ENCODE measurements at regions not wholly inside any gene's neighbourhood (a gene's known extent, or its start where the extent isn't known, plus 50 kb on each side); places are given as distances from the start of the nearest gene placed in this dataset.
"Not testable (repeated sequence)": the region's sequence is repeated elsewhere in the genome, so short reads cannot be mapped to it uniquely, and the experiment has no call there.

- BruUV-seq (replicated peaks) = no TSS peak
- Histone ChIP-seq H3K36me3 (ENCODE audit: control insufficient read depth, insufficient read depth, low read length) (no peaks in the 10 kb centered on the region), H3K4me1 (ENCODE audit: control insufficient read depth, insufficient read depth, low read length) (no peaks in the 10 kb centered on the region), H3K9me3 (ENCODE audit: control insufficient read depth, insufficient read depth, low read depth, low read length) (no peaks in the 10 kb centered on the region), H3K27ac (ENCODE audit: low read length) (no peak overlapping the region), H3K27me3 (ENCODE audit: control insufficient read depth, insufficient read depth, low read length) (no peaks in the 10 kb centered on the region), H3K4me3 (ENCODE audit: low read depth in 2 of 2, low read length in 2 of 2) (no peak overlapping the region)
- ATAC-seq (no peak), DNase-seq (ENCODE audit: low read depth, low spot score) (no peak)
- POLR2A ChIA-PET = no interaction called here
- CTCF ChIA-PET = no interaction called here
- in situ Hi-C loops (cut with HindIII; ENCODE audit: low pct_unique_long_range_greater_than_20kb, low sequenced_read_pairs) = no loop called here
- intact Hi-C loops (cut with micrococcal nuclease; ENCODE audit: unreplicated experiment) = no loop called here
- TF ChIP-seq, protein P1, sequence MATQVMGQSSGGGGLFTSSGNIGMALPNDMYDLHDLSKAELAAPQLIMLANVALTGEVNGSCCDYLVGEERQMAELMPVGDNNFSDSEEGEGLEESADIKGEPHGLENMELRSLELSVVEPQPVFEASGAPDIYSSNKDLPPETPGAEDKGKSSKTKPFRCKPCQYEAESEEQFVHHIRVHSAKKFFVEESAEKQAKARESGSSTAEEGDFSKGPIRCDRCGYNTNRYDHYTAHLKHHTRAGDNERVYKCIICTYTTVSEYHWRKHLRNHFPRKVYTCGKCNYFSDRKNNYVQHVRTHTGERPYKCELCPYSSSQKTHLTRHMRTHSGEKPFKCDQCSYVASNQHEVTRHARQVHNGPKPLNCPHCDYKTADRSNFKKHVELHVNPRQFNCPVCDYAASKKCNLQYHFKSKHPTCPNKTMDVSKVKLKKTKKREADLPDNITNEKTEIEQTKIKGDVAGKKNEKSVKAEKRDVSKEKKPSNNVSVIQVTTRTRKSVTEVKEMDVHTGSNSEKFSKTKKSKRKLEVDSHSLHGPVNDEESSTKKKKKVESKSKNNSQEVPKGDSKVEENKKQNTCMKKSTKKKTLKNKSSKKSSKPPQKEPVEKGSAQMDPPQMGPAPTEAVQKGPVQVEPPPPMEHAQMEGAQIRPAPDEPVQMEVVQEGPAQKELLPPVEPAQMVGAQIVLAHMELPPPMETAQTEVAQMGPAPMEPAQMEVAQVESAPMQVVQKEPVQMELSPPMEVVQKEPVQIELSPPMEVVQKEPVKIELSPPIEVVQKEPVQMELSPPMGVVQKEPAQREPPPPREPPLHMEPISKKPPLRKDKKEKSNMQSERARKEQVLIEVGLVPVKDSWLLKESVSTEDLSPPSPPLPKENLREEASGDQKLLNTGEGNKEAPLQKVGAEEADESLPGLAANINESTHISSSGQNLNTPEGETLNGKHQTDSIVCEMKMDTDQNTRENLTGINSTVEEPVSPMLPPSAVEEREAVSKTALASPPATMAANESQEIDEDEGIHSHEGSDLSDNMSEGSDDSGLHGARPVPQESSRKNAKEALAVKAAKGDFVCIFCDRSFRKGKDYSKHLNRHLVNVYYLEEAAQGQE (IDR thresholded peaks at IDR 0.05; ENCODE audit: insufficient read depth in 1 of 2, low read depth in 2 of 2, low read length in 1 of 2) = no peak
- TF ChIP-seq CTCF (IDR thresholded peaks at IDR 0.05) (no peak), TCF7L2 (IDR thresholded peaks at IDR 0.05; ENCODE audit: low read depth, low read length) (no peak), SIN3A (IDR thresholded peaks at IDR 0.05; ENCODE audit: borderline replicate concordance, insufficient read depth, low read depth, low read length) (no peak), POLR2AphosphoS5 (IDR thresholded peaks at IDR 0.05; ENCODE audit: low read depth, low read length) (no peak)
These were observed 463.7 kb upstream of the FSIP2 start for GRCh38 chr2:185274718-185275484.

DNA sequence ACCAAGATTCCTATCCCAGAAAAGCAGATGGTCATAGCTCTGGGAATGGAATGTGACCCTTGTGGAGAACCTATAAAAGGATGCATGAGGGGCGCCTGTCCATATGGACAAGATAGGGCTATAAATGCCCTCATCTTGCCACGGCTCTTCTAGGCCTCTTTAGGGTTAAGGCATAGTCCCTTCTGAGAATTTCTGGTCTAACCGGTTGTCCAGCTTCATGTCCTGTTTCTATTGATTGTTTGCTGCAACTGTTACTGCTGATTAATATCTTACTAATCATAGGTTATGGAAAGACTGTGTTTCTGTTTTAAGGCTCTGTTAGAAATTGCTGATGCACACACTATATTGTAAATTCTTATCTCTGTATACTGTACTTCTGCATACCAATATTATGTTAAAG lies 462.6 kb upstream of the FSIP2 start:
- H3K4me1 ChIP-seq (ENCODE audit: control insufficient read depth, insufficient read depth, low read length); H3K4me3 ChIP-seq (ENCODE audit: low read depth in 2 of 2, low read length in 2 of 2); CTCF ChIA-PET; H3K27me3 ChIP-seq (ENCODE audit: control insufficient read depth, insufficient read depth, low read length); H3K36me3 ChIP-seq (ENCODE audit: control insufficient read depth, insufficient read depth, low read length); intact Hi-C loops (cut with micrococcal nuclease; ENCODE audit: unreplicated experiment); POLR2A ChIA-PET; in situ Hi-C loops (cut with HindIII; ENCODE audit: low pct_unique_long_range_greater_than_20kb, low sequenced_read_pairs); DNase-seq (ENCODE audit: low read depth, low spot score); H3K9me3 ChIP-seq (ENCODE audit: control insufficient read depth, insufficient read depth, low read depth, low read length); BruUV-seq (replicated peaks); H3K27ac ChIP-seq (ENCODE audit: low read length); ATAC-seq: not testable (repeated sequence)

- CTCF ChIA-PET = no interaction called here
- in situ Hi-C loops (cut with HindIII; ENCODE audit: low pct_unique_long_range_greater_than_20kb, low sequenced_read_pairs) = no loop called here
- POLR2A ChIA-PET = no interaction called here
These were observed 459.8 kb upstream of the FSIP2 start for GRCh38 chr2:185278761-185279160.

More at GRCh38 chr2:185278761-185279160, 459.8 kb upstream of the FSIP2 start:
- Histone ChIP-seq H3K27ac (ENCODE audit: low read length) (no peak overlapping the region), H3K4me3 (ENCODE audit: low read depth in 2 of 2, low read length in 2 of 2) (no peak overlapping the region), H3K9me3 (ENCODE audit: control insufficient read depth, insufficient read depth, low read depth, low read length) (no peaks in the 10 kb centered on the region), H3K27me3 (ENCODE audit: control insufficient read depth, insufficient read depth, low read length) (no peaks in the 10 kb centered on the region), H3K4me1 (ENCODE audit: control insufficient read depth, insufficient read depth, low read length) (no peaks in the 10 kb centered on the region), H3K36me3 (ENCODE audit: control insufficient read depth, insufficient read depth, low read length) (no peaks in the 10 kb centered on the region)
- TF ChIP-seq TCF7L2 (IDR thresholded peaks at IDR 0.05; ENCODE audit: low read depth, low read length) = no peak
- no peak for TF ChIP-seq SIN3A (IDR thresholded peaks at IDR 0.05; ENCODE audit: borderline replicate concordance, insufficient read depth, low read depth, low read length)
- no peak for TF ChIP-seq CTCF (IDR thresholded peaks at IDR 0.05)
- no peak for TF ChIP-seq POLR2AphosphoS5 (IDR thresholded peaks at IDR 0.05; ENCODE audit: low read depth, low read length)
- TF ChIP-seq, protein P1 (IDR thresholded peaks at IDR 0.05; ENCODE audit: insufficient read depth in 1 of 2, low read depth in 2 of 2, low read length in 1 of 2) = no peak
- BruUV-seq (replicated peaks) = no TSS peak
- DNase-seq (ENCODE audit: low read depth, low spot score) (no peak), ATAC-seq (no peak)
- intact Hi-C loops (cut with micrococcal nuclease; ENCODE audit: unreplicated experiment) = no loop called here

Measured in Panc1 (cell line).